Naive B cell (primary cell): ENCODE measurements at regions not wholly inside any gene's neighbourhood (a gene's known extent, or its start where the extent isn't known, plus 50 kb on each side); places are given as distances from the start of the nearest gene placed in this dataset.
"Not testable (repeated sequence)": the region's sequence is repeated elsewhere in the genome, so short reads cannot be mapped to it uniquely, and the experiment has no call there.

Experiments used
- ATAC-seq, 2 donors: fragments of 150-1000 bp; cut with Tn5 transposase; 2 replicates each; pipeline ENCODE4 v1.10.0; 2021; ENCODE audit warnings: low read depth in 2 of 2, mild to moderate bottlenecking in 2 of 2, moderate library complexity in 2 of 2
- DNase-seq: peaks from one replicate; pipeline ENCODE4 v3.0.0; 2022
- H3K27ac Mint-ChIP-seq, 6 donors: one replicate each; pipeline ENCODE4 v1.8.0; 2020 to 2022; ENCODE audit warnings: mild to moderate bottlenecking in 6 of 6, mixed read lengths in 6 of 6, moderate library complexity in 5 of 6, inconsistent platforms in 2 of 6
- H3K27me3 Mint-ChIP-seq, 3 donors: one replicate each; pipeline ENCODE4 v1.8.0; 2021 to 2022; ENCODE audit warnings: mixed read lengths in 3 of 3, mild to moderate bottlenecking in 1 of 3
- H3K36me3 Mint-ChIP-seq, 2 donors: one replicate each; pipeline ENCODE4 v1.8.0; 2020 to 2022; ENCODE audit warnings: mixed read lengths in 2 of 2, inconsistent platforms in 1 of 2, mild to moderate bottlenecking in 1 of 2
- H3K4me1 Mint-ChIP-seq, 3 donors: one replicate each; pipeline ENCODE4 v1.8.0; 2020 to 2022; ENCODE audit warnings: mixed read lengths in 3 of 3, inconsistent platforms in 1 of 3, mild to moderate bottlenecking in 1 of 3, moderate library complexity in 1 of 3
- H3K4me3 Mint-ChIP-seq, 8 donors: one replicate each; pipeline ENCODE4 v1.8.0; 2020 to 2022; ENCODE audit warnings: mild to moderate bottlenecking in 8 of 8, mixed read lengths in 8 of 8, moderate library complexity in 8 of 8, inconsistent platforms in 2 of 8
- H3K9me3 Mint-ChIP-seq, 7 donors: one replicate each; pipeline ENCODE4 v1.8.0; 2020 to 2022; ENCODE audit warnings: mixed read lengths in 7 of 7, mild to moderate bottlenecking in 5 of 7, inconsistent platforms in 2 of 7, moderate library complexity in 1 of 7

DNA sequence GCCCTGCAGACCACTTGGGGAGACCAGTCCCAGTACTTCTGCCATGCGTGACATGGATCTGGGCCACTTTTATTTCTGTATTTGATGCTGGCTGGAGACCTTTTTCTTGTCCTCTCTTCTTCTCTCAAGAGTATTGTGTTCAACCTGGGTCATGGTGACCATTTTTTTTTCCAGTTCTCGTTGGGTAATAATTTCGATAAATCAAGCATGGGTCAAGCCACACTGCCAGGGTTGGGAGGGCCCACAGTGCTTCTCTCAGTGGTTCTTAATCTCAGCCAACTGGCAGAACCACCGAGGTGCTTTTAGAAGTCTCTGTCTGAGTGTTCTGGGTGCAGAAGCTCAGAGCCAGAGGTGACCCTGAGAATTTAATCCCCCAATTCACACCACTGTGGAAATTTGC, 269.9 kb downstream of the SEC23IP start:
- Mint-ChIP-seq H3K4me3 (no peak overlapping the region), H3K9me3 (peaks cover 0 to 5% (median 3%) of the 10 kb centered on the region in 7 donors), H3K36me3 (no peaks in the 10 kb centered on the region), H3K27ac (no peak overlapping the region), H3K4me1 (no peaks in the 10 kb centered on the region), H3K27me3 (peaks cover 0 to 9% (median 0%) of the 10 kb centered on the region in 3 donors)
- no peak for ATAC-seq
- DNase-seq: no peak

DNA sequence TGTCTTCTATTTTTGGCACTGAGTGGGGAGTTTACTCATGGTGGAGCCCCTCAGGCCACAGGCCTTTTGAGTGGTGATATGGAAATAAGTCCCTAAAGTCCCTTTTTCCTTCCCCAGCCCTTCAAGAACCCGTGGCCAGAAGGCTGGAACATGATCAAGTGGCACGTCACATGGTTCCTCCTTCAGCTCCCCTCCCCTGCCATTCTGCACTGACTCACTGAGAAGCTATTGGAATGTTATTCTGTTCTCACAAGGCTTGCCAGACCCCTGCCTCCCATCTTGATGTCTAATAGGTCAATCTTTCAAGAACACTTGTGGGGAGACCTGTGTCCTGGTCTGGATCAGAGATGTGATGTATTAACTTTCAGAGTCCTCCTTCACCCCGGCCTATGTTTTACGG, 279.8 kb downstream of the SEC23IP start:
- Mint-ChIP-seq H3K4me3 (no peak overlapping the region), H3K36me3 (no peaks in the 10 kb centered on the region), H3K27ac (no peak overlapping the region), H3K9me3 (peaks cover 0 to 9% (median 0%) of the 10 kb centered on the region in 7 donors), H3K27me3 (peaks cover 4 to 19% (median 5%) of the 10 kb centered on the region in 3 donors), H3K4me1 (no peaks in the 10 kb centered on the region)
- ATAC-seq (no peak), DNase-seq (no peak)

DNA sequence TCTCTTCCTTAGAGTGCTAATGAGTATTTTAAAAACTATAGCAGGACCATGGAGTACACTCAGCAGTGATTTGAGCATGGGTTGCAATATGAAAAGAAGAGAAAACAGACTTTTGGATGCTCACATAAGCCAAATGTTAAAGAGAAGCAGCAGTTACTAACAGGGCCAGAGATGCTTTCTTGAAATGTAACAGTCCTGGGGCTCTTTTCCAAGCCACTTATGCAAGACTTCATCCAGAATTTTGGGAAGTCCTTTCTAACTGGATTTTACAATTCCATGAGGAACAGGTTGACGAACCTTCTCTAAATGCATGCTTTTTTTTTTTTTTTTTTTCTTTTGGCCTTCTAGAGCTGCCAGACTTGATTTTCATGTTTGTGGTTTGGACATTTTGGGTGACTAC, 282.0 kb downstream of the SEC23IP start:
- ATAC-seq (no peak), DNase-seq (no peak)
- no peak overlapping the region for H3K4me3 Mint-ChIP-seq
- no peak overlapping the region for H3K27ac Mint-ChIP-seq
- H3K4me1 Mint-ChIP-seq: no peaks in the 10 kb centered on the region
- peaks cover 0 to 9% (median 0%) of the 10 kb centered on the region in 7 donors for H3K9me3 Mint-ChIP-seq
- H3K27me3 Mint-ChIP-seq: peaks cover 4 to 28% (median 5%) of the 10 kb centered on the region in 3 donors
- no peaks in the 10 kb centered on the region for H3K36me3 Mint-ChIP-seq

DNA sequence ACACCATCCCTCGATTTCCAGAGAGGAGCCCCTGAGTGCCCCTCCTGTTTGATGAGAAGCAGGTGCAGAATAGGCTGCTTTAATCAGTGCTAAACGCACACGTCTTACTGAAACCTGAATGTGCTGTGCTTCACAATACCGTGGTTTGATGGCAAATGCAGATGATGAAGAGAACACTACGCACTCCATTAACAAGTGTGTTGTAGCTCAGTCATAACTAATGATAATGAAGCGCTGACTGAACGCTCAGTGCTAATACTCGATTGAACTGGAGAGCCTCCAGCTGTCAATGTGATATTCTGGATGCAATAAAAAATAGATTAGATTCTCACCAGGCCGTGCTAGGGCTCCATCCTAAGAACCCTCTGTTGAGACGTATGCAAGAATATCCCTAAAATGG, 279.7 kb upstream of the PLPP4 start:
- no peaks in the 10 kb centered on the region for H3K9me3 Mint-ChIP-seq
- no peaks in the 10 kb centered on the region for H3K4me1 Mint-ChIP-seq
- DNase-seq (no peak), ATAC-seq (no peak)
- no peak overlapping the region for H3K4me3 Mint-ChIP-seq
- peaks cover 4 to 22% (median 5%) of the 10 kb centered on the region in 3 donors for H3K27me3 Mint-ChIP-seq
- no peaks in the 10 kb centered on the region for H3K36me3 Mint-ChIP-seq
- no peak overlapping the region for H3K27ac Mint-ChIP-seq

DNA sequence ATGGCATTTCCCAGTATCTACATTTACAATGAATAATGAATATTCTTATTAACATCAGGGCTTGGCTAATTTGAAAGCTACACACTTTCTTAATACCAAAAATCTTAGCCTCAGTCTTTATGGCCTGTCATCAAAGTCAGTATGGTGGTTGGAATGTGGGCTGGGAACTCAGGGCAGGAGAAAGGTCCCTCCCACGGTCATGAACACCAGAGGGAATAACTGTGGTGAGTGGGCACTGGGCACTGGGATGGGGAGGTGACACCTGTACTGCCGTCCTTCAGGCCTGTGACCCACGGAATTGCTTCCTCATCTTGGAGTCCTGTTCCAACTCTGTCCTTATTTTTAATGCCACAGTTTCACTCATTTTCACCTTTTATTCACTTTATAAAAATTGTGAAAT, 276.9 kb upstream of the PLPP4 start:
- H3K36me3 Mint-ChIP-seq: no peaks in the 10 kb centered on the region
- ATAC-seq (no peak), DNase-seq (no peak)
- H3K4me3 Mint-ChIP-seq: no peak overlapping the region
- H3K4me1 Mint-ChIP-seq: no peaks in the 10 kb centered on the region
- peaks cover 4 to 22% (median 5%) of the 10 kb centered on the region in 3 donors for H3K27me3 Mint-ChIP-seq
- H3K27ac Mint-ChIP-seq: no peak overlapping the region
- no peaks in the 10 kb centered on the region for H3K9me3 Mint-ChIP-seq

DNA sequence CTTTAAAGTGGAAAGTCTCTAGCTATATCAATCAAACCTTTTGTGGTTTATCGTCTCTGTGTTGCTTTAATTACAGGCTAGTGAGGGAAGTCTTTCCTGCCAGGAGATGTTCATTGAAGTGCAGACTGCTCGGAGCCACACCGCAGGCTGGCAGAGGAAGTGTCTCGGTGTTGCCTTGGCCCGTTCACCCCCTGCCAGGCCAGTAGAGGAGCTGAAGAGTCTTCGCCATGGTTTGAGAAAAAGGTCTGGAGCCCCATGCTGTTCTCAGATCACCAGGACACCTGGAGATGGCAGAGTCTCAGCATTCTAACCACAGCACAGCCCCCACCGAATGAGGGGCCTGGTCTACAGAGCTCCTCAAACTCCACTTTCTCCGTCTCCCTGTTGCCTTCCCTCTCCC, 275.9 kb upstream of the PLPP4 start:
- Mint-ChIP-seq H3K27ac (no peak overlapping the region), H3K27me3 (peaks cover 4 to 21% (median 5%) of the 10 kb centered on the region in 3 donors), H3K36me3 (no peaks in the 10 kb centered on the region), H3K4me3 (no peak overlapping the region), H3K9me3 (peaks cover 0 to 3% (median 0%) of the 10 kb centered on the region in 7 donors), H3K4me1 (no peaks in the 10 kb centered on the region)
- DNase-seq (no peak), ATAC-seq (no peak)

DNA sequence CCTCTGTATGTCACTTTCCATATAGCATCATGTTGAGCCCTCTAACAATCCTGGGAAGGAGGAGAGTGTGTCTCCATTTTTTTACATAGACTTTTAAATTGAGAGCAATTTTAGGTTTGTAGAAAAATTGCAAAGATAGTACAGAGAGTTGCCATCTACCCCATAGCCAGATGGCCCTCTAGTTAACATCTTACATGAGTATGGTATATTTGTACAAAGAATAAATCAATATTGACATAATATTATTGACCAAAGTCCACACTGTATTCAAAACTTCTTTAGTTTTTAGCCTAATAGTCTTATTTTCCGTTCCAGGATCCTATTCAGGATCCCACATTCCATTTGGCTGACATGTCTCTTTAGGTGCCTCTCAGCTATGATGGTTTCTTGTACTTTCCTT, 274.6 kb upstream of the PLPP4 start:
- H3K9me3 Mint-ChIP-seq: peaks cover 0 to 7% (median 0%) of the 10 kb centered on the region in 7 donors
- peaks cover 0 to 8% (median 4%) of the 10 kb centered on the region in 3 donors for H3K27me3 Mint-ChIP-seq
- H3K4me3 Mint-ChIP-seq: no peak overlapping the region
- H3K36me3 Mint-ChIP-seq: no peaks in the 10 kb centered on the region
- H3K27ac Mint-ChIP-seq: no peak overlapping the region
- ATAC-seq: no peak
- H3K4me1 Mint-ChIP-seq: no peaks in the 10 kb centered on the region
- no peak for DNase-seq

DNA sequence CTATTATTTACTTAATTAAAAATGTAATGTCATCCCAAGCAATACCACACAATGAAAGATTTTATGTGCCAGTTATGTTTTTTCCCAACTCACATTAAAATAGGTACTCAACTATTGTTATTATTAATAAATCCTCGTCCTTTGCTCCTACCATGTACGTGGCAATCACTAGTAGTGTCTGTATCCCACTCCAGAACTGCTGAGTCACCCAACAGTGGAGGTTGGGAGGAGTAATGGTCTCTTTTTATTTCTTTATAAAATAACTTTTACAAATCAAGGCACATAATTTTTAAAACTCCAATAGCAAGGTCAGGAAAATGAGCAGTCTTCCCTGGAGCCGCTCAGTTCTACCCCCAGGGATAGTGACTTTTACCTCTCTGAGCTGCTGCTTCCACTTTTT, 273.5 kb upstream of the PLPP4 start:
- DNase-seq: no peak
- no peaks in the 10 kb centered on the region for H3K36me3 Mint-ChIP-seq
- no peak for ATAC-seq
- peaks cover 0 to 4% (median 0%) of the 10 kb centered on the region in 3 donors for H3K27me3 Mint-ChIP-seq
- peaks cover 0 to 7% (median 0%) of the 10 kb centered on the region in 7 donors for H3K9me3 Mint-ChIP-seq
- no peak overlapping the region for H3K27ac Mint-ChIP-seq
- H3K4me1 Mint-ChIP-seq: no peaks in the 10 kb centered on the region
- no peak overlapping the region for H3K4me3 Mint-ChIP-seq

DNA sequence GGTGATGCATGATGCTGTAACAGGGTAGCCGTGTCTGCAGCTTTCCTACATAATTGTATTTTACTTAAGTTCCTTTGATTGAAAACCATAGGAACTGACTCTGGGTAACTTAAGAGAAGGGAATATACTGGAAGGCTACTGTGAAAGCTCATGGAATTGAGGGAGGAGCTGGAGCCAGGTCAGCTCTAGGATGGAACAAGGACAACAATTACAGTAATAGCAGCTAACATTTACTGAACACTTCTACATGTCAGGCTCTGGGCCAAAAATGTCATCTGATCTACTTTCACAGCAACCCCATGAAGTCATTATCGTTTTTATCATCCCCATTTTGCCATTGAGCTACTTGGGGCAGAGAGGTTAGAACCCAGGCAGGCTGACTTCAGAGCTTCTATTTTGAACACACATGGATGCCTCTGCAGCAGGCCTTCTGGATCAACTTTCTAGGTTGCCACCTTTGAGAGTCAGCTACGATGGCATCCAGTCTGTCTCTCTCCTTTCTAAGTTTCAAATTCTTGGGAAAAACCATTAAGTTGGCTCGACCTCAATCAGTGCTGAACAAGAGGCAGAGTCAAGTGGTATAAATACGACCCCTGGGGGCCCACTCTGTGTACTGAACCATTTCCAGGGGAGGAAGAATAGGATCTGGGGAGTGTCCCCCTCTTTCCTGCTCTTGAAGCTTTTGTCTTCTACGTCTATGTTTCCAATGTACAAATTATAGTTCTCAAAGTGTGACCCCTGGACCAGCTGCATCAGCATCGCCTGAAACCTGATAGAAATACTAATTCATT, 272.3 kb upstream of the PLPP4 start:
- H3K27ac Mint-ChIP-seq: no peak overlapping the region

DNA sequence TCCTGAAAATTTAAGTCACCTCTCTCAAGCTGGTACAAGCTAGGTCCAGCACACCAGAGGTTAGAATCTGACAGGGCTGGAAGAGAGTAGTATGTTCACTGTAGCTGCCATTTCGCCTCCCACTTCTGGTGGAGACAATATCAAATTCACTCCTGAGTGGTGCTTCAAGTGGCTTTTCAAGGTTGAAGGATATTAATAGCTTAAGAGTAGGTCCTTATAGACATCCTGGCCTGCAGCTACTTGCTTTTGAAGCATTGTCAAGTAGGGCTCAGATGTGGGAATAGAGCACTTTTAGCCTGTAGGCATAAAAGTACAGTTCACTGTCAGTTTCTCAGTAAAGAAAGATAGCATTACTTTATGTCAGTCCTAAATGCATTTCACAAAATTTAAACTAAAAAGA, 270.5 kb upstream of the PLPP4 start:
- Mint-ChIP-seq H3K9me3 (peaks cover 0 to 7% (median 0%) of the 10 kb centered on the region in 7 donors), H3K27ac (no peak overlapping the region), H3K4me3 (no peak overlapping the region), H3K36me3 (no peaks in the 10 kb centered on the region), H3K27me3 (peaks cover 0 to 4% (median 0%) of the 10 kb centered on the region in 3 donors), H3K4me1 (no peaks in the 10 kb centered on the region)
- no peak for ATAC-seq
- no peak for DNase-seq

More for the DNA sequence above, 272.3 kb upstream of the PLPP4 start:
- ATAC-seq (no peak), DNase-seq (no peak)
- H3K27me3 Mint-ChIP-seq: peaks cover 0 to 4% (median 0%) of the 10 kb centered on the region in 3 donors
- H3K4me1 Mint-ChIP-seq: no peaks in the 10 kb centered on the region
- peaks cover 0 to 7% (median 0%) of the 10 kb centered on the region in 7 donors for H3K9me3 Mint-ChIP-seq
- H3K36me3 Mint-ChIP-seq: no peaks in the 10 kb centered on the region
- peak overlapping the region in 1 of 8 donors; percentile 1 for H3K4me3 Mint-ChIP-seq

DNA sequence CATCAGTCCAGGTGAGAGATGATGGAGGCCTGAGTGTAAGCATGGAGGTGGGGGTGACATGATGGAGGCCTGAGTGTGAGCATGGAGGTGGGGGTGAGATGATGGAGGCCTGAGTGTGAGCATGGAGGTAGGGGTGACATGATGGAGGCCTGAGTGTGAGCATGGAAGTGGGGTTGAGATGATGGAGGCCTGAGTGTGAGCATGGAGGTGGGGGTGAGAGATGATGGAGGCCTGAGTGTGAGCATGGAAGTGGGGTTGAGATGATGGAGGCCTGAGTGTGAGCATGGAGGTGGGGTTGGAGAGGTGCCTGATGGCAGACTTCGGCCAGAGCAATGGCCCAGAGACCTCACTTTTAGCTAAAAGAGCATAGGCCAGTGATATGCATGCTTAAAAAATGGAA, 269.9 kb upstream of the PLPP4 start:
- not testable (repeated sequence) for H3K9me3 Mint-ChIP-seq, H3K36me3 Mint-ChIP-seq, H3K27me3 Mint-ChIP-seq, DNase-seq, ATAC-seq, H3K4me3 Mint-ChIP-seq, H3K27ac Mint-ChIP-seq, H3K4me1 Mint-ChIP-seq

DNA sequence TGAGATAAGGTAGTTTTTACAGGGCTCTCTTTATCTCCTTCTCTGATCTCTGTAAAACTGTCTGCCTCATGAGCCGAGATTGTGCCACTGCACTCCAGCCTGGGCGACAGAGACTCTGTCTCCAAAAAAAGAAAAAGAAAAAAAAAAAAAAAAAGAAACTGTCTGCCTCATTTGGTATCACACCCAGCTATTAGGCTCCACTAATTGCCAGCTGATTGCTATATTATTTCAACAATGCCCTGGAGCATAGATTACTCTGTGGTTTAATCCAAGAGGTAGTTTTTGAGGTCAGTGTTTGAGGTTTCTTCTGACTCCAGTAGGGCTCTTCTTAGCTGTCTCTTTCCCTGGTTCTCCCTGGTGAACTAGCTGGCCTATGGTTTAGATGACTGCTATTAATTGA, 268.1 kb upstream of the PLPP4 start:
- Mint-ChIP-seq H3K27me3 (peaks cover 0 to 4% (median 0%) of the 10 kb centered on the region in 3 donors), H3K9me3 (peaks cover 0 to 7% (median 0%) of the 10 kb centered on the region in 7 donors), H3K4me3 (no peak overlapping the region), H3K36me3 (no peaks in the 10 kb centered on the region), H3K27ac (peak overlapping the region in 1 of 6 donors; percentile 41), H3K4me1 (no peaks in the 10 kb centered on the region)
- DNase-seq (no peak), ATAC-seq (no peak)

DNA sequence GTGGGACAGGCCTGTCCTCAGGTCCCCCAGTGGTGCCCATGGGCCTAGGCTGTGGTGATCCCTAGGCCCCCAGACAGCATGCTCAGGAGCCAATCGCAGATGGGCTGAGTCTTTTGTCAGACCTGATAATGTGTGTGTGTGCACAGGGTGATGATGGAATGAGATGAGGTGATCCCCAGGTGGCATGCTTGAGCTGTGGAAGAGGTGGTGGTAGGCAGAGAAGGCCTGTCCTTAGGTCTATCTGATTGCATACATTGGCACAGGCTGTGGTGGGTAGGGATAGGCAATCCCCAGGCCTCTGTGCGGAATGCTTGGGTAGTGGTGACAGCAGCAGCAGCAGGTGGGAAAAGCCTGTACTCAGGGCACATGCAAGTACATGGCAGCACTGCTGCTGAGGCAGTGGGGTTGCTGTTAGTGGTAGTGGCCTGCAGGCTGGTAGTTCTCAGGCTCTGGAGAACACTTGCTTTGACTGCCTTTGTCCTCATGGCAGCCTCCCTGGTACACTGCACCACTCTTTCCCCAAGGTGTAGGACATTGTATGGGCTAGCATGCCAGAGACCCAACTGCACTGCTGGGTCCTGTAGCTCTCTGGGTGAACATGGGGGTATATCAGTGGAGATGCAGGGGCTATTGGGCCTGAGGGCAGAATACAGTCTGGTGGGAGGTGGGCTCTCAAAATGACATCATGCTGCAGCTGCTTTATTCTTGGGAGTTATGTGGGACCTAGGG, 260.9 kb upstream of the PLPP4 start:
- Mint-ChIP-seq H3K4me3 (no peak overlapping the region), H3K4me1 (no peaks in the 10 kb centered on the region), H3K27me3 (no peaks in the 10 kb centered on the region), H3K9me3 (peaks cover 0 to 3% (median 0%) of the 10 kb centered on the region in 7 donors), H3K36me3 (no peaks in the 10 kb centered on the region), H3K27ac (peak overlapping the region in 1 of 6 donors; percentile 54)
- DNase-seq: no peak
- ATAC-seq: no peak

DNA sequence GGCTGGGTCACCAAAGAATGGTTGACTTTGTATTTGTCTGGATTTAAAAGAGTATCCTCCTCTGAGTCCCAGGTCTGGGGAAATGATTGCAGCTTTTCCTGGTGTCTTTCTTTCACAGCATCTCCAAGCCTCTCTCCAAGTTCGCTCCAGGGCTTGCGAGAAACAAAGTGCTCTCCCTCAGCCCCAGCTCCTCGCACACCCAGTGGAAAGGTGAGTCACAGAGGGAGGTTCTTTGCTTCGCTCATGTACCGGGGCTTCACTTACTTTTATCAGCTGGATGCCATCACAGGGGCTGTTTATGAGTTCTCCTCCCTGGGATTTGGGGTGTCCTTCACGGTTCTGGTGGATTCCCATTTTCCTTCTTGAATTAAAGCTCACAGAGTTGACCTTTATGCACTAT, 252.2 kb upstream of the PLPP4 start:
- Mint-ChIP-seq H3K27me3 (peaks cover 11 to 12% (median 12%) of the 10 kb centered on the region in 3 donors), H3K4me3 (no peak overlapping the region), H3K9me3 (peaks cover 0 to 2% (median 0%) of the 10 kb centered on the region in 7 donors), H3K27ac (no peak overlapping the region), H3K36me3 (no peaks in the 10 kb centered on the region), H3K4me1 (no peaks in the 10 kb centered on the region)
- DNase-seq: no peak
- no peak for ATAC-seq
